Osteocyte (in vitro differentiated cells): ENCODE measurements at regions not wholly inside any gene's neighbourhood (a gene's known extent, or its start where the extent isn't known, plus 50 kb on each side); places are given as distances from the start of the nearest gene placed in this dataset.

Experiments
- DNase-seq: peaks from one replicate; pipeline ENCODE4 v3.0.0; 2021; ENCODE audit warnings: mixed read lengths; ENCODE audit not compliant: unreplicated experiment; ENCODE audit errors: extremely low spot score
- H3K27ac Mint-ChIP-seq: one replicate; pipeline ENCODE4 v1.8.0; 2021; ENCODE audit warnings: mild to moderate bottlenecking, mixed read lengths; ENCODE audit not compliant: unreplicated experiment
- H3K27me3 Mint-ChIP-seq: one replicate; pipeline ENCODE4 v1.8.0; 2021; ENCODE audit warnings: mixed read lengths; ENCODE audit not compliant: unreplicated experiment
- H3K36me3 Mint-ChIP-seq: one replicate; pipeline ENCODE4 v1.8.0; 2021; ENCODE audit warnings: mixed read lengths; ENCODE audit not compliant: unreplicated experiment
- H3K4me1 Mint-ChIP-seq: one replicate; pipeline ENCODE4 v1.8.0; 2021; ENCODE audit warnings: mixed read lengths; ENCODE audit not compliant: unreplicated experiment
- H3K4me3 Mint-ChIP-seq: one replicate; pipeline ENCODE4 v1.8.0; 2021; ENCODE audit warnings: mild to moderate bottlenecking, moderate library complexity, mixed read lengths; ENCODE audit not compliant: unreplicated experiment
- H3K9me3 Mint-ChIP-seq: one replicate; pipeline ENCODE4 v1.8.0; 2021; ENCODE audit warnings: mixed read lengths; ENCODE audit not compliant: unreplicated experiment
- CTCF ChIP-seq: fragments of 200-600 bp; sonication (generic); IDR thresholded peaks from 2 replicates; pipeline ENCODE4 v1.5.0; 2021; ENCODE audit warnings: antibody characterized with exemption, mild to moderate bottlenecking, moderate library complexity

GRCh38 chr18:2040279-2040678, 531.0 kb downstream of the METTL4 start:
- H3K27me3 Mint-ChIP-seq, result no peaks in the 10 kb centered on the region
- no peak overlapping the region for H3K4me3 Mint-ChIP-seq
- no peak for TF ChIP-seq CTCF
- H3K4me1 Mint-ChIP-seq, result no peaks in the 10 kb centered on the region
- no peaks in the 10 kb centered on the region for H3K36me3 Mint-ChIP-seq
- no peak for DNase-seq
- H3K27ac Mint-ChIP-seq, result no peak overlapping the region
- H3K9me3 Mint-ChIP-seq, result no peaks in the 10 kb centered on the region

GRCh38 chr18:2049986-2050385, 521.3 kb downstream of the METTL4 start:
- no peak overlapping the region for H3K27ac Mint-ChIP-seq

GRCh38 chr18:2050702-2051201, 520.6 kb downstream of the METTL4 start:
- no peak overlapping the region for H3K4me3 Mint-ChIP-seq
- peaks cover 4% of the 10 kb centered on the region for H3K27me3 Mint-ChIP-seq
- no peak for DNase-seq
- H3K27ac Mint-ChIP-seq, result no peak overlapping the region
- no peaks in the 10 kb centered on the region for H3K4me1 Mint-ChIP-seq
- no peak for TF ChIP-seq CTCF
- H3K9me3 Mint-ChIP-seq, result peaks cover 3% of the 10 kb centered on the region
- no peaks in the 10 kb centered on the region for H3K36me3 Mint-ChIP-seq

More at GRCh38 chr18:2049986-2050385, 521.3 kb downstream of the METTL4 start:
- no peak overlapping the region for H3K4me3 Mint-ChIP-seq
- no peaks in the 10 kb centered on the region for H3K27me3 Mint-ChIP-seq
- no peak for DNase-seq
- TF ChIP-seq CTCF, result no peak
- peaks cover 3% of the 10 kb centered on the region for H3K9me3 Mint-ChIP-seq
- H3K4me1 Mint-ChIP-seq, result no peaks in the 10 kb centered on the region
- H3K36me3 Mint-ChIP-seq, result no peaks in the 10 kb centered on the region

- no peak overlapping the region for H3K4me3 Mint-ChIP-seq
- no peaks in the 10 kb centered on the region for H3K36me3 Mint-ChIP-seq
- H3K27me3 Mint-ChIP-seq, result peaks cover 4% of the 10 kb centered on the region
- no peak overlapping the region for H3K27ac Mint-ChIP-seq
- TF ChIP-seq CTCF, result no peak
- no peaks in the 10 kb centered on the region for H3K4me1 Mint-ChIP-seq
- DNase-seq, result no peak
- H3K9me3 Mint-ChIP-seq, result no peaks in the 10 kb centered on the region
Measured at GRCh38 chr18:2053490-2054089, 517.7 kb downstream of the METTL4 start.

- no peak for TF ChIP-seq CTCF
- Mint-ChIP-seq H3K4me1 (no peaks in the 10 kb centered on the region), H3K36me3 (no peaks in the 10 kb centered on the region)
Measured at GRCh38 chr18:2059336-2059735, 512.0 kb downstream of the METTL4 start.

More at GRCh38 chr18:2059336-2059735, 512.0 kb downstream of the METTL4 start:
- Mint-ChIP-seq H3K4me3 (no peak overlapping the region), H3K9me3 (peaks cover 6% of the 10 kb centered on the region), H3K27me3 (peaks cover 7% of the 10 kb centered on the region), H3K27ac (no peak overlapping the region)
- no peak for DNase-seq
